CD14-positive monocyte (primary cell): ENCODE measurements at regions not wholly inside any gene's neighbourhood (a gene's known extent, or its start where the extent isn't known, plus 50 kb on each side); places are given as distances from the start of the nearest gene placed in this dataset.

Experiments used
- DNase-seq, 3 donors: peaks; one replicate each; pipeline ENCODE4 v3.0.0-alpha.2; 2011 to 2022
- H2AFZ ChIP-seq: 2 replicates; pipeline ENCODE4 v1.6.0; 2012; ENCODE audit warnings: mild to moderate bottlenecking, low read depth, low read length, inconsistent platforms; ENCODE audit not compliant: insufficient read depth, poor library complexity, severe bottlenecking
- H3K27ac ChIP-seq, 2 donors: 1 replicate in 1 of 2; 2 replicates in 1 of 2; pipeline ENCODE4 v1.5.1; 2012 to 2013; ENCODE audit warnings: low read length in 2 of 2, control low read depth in 1 of 2, inconsistent platforms in 1 of 2, low read depth in 1 of 2, mild to moderate bottlenecking in 1 of 2
- H3K27me3 ChIP-seq, 2 donors: one replicate each; pipeline versions ENCODE4 v1.6.0 to v1.6.1; 2011 to 2013; ENCODE audit warnings: low read length in 2 of 2; ENCODE audit not compliant: control insufficient read depth in 2 of 2, insufficient read depth in 2 of 2
- H3K36me3 ChIP-seq, 2 donors: replicated peaks in 1 of 2; 1 replicate in 1 of 2; 2 replicates in 1 of 2; pipeline versions ENCODE4 v1.5.1 to v1.6.1; 2012 to 2013; ENCODE audit warnings: low read length in 2 of 2, control low read depth in 1 of 2, inconsistent platforms in 1 of 2, mild to moderate bottlenecking in 1 of 2; ENCODE audit not compliant: insufficient read depth in 2 of 2, control insufficient read depth in 1 of 2
- H3K4me1 ChIP-seq, 2 donors: 1 replicate in 1 of 2; 2 replicates in 1 of 2; pipeline versions ENCODE4 v1.5.1 to v1.6.1; 2012 to 2013; ENCODE audit warnings: low read length in 2 of 2, control low read depth in 1 of 2, inconsistent platforms in 1 of 2, mild to moderate bottlenecking in 1 of 2, moderate library complexity in 1 of 2; ENCODE audit not compliant: insufficient read depth in 2 of 2, control insufficient read depth in 1 of 2
- H3K4me2 ChIP-seq: replicated peaks from 2 replicates; pipeline ENCODE3; 2012; ENCODE audit warnings: low read length, moderate library complexity, mild to moderate bottlenecking; ENCODE audit not compliant: poor library complexity, severe bottlenecking; ENCODE audit errors: extremely low read depth
- H3K4me3 ChIP-seq, 3 experiments: fragments of 200-600 bp in 1 of 3; sonication (generic) in 1 of 3; replicated peaks in 1 of 3; 1 replicate in 2 of 3; 2 replicates in 1 of 3; pipeline ENCODE4 v1.5.1; 2011 to 2013; ENCODE audit warnings: low read length in 3 of 3, mild to moderate bottlenecking in 3 of 3, control low read depth in 2 of 3, low read depth in 2 of 3, inconsistent platforms in 1 of 3, moderate library complexity in 1 of 3
- H3K79me2 ChIP-seq: 2 replicates; pipeline ENCODE4 v1.6.0; 2012; ENCODE audit warnings: mild to moderate bottlenecking, control low read depth, inconsistent platforms, low read length, moderate library complexity; ENCODE audit not compliant: insufficient read depth
- H3K9ac ChIP-seq: 2 replicates; pipeline ENCODE4 v1.6.0; 2017; ENCODE audit warnings: low read length, mild to moderate bottlenecking; ENCODE audit not compliant: insufficient read depth, poor library complexity, severe bottlenecking
- H3K9me3 ChIP-seq, 2 donors: replicated peaks in 1 of 2; 1 replicate in 1 of 2; 2 replicates in 1 of 2; pipeline versions ENCODE4 v1.5.1 to v1.6.1; 2012 to 2013; ENCODE audit warnings: low read length in 2 of 2, control low read depth in 1 of 2; ENCODE audit not compliant: control insufficient read depth in 1 of 2, insufficient read depth in 1 of 2
- H4K20me1 ChIP-seq: 2 replicates; pipeline ENCODE4 v1.6.0; 2012; ENCODE audit warnings: mild to moderate bottlenecking, low read length, control low read depth, moderate library complexity; ENCODE audit not compliant: insufficient read depth
- H3K27ac Mint-ChIP-seq, 7 donors: one replicate each; pipeline ENCODE4 v1.8.0; 2020; ENCODE audit warnings: mild to moderate bottlenecking in 7 of 7, mixed read lengths in 7 of 7, moderate library complexity in 6 of 7, inconsistent platforms in 2 of 7
- H3K27me3 Mint-ChIP-seq, 3 donors: one replicate each; pipeline ENCODE4 v1.8.0; 2021 to 2022; ENCODE audit warnings: low read depth in 3 of 3, mild to moderate bottlenecking in 3 of 3, mixed read lengths in 3 of 3, moderate library complexity in 3 of 3, inconsistent platforms in 1 of 3
- H3K36me3 Mint-ChIP-seq, 2 donors: one replicate each; pipeline ENCODE4 v1.8.0; 2020; ENCODE audit warnings: mixed read lengths in 2 of 2, inconsistent platforms in 1 of 2, mild to moderate bottlenecking in 1 of 2
- H3K4me1 Mint-ChIP-seq: one replicate; pipeline ENCODE4 v1.8.0; 2020; ENCODE audit warnings: mild to moderate bottlenecking, mixed read lengths
- H3K4me3 Mint-ChIP-seq, 2 donors: one replicate each; pipeline ENCODE4 v1.8.0; 2020; ENCODE audit warnings: mild to moderate bottlenecking in 2 of 2, mixed read lengths in 2 of 2, moderate library complexity in 1 of 2
- H3K9me3 Mint-ChIP-seq, 7 donors: one replicate each; pipeline ENCODE4 v1.8.0; 2020 to 2022; ENCODE audit warnings: mixed read lengths in 7 of 7, mild to moderate bottlenecking in 6 of 7, moderate library complexity in 6 of 7, inconsistent platforms in 2 of 7
- CTCF ChIP-seq: fragments of 200-600 bp; IDR thresholded peaks from one replicate; pipeline ENCODE4 v1.8.0; 2022; ENCODE audit warnings: antibody characterized with exemption, mild to moderate bottlenecking
- WGBS: methylation state at CpG from one replicate; pipeline ENCODE4 v1.1.5; 2013; ENCODE audit warnings: missing lambda C conversion rate; ENCODE audit not compliant: insufficient coverage; 5-methylcytosine and 5-hydroxymethylcytosine counted together
- intact Hi-C, 2 donors: fragments of 100-400 bp; cut with micrococcal nuclease; formaldehyde crosslinking; loops; one replicate each; pipeline versions ENCODE4 v1.15.0 to v1.15.1; 2023

DNA sequence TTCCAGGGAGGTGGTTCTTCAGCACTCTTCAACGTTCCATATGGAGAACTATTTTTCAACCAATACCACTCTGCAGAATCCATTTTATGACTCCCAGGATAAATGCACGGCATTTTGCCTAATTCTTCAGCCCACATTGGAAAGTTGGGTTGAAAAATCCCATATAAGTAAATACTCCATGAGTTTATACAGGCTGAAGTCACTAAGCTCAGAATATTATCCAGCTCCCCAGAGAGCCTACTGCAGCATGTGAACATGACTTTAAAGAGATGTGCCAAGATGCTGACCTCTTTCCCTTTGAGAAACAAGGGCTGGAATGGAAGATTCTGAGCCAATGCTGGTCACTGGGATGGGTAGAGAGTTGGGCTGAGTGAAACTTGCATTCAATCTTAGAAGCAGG, 111.9 kb upstream of the SLIT3 start:
- TF ChIP-seq CTCF = no peak
- H3K4me3 ChIP-seq = no peak overlapping the region
- Mint-ChIP-seq H3K27ac (no peak overlapping the region), H3K9me3 (peaks cover 0 to 5% (median 2%) of the 10 kb centered on the region in 7 donors), H3K4me3 (no peak overlapping the region), H3K27me3 (peaks cover 0 to 2% (median 2%) of the 10 kb centered on the region in 3 donors), H3K4me1 (no peaks in the 10 kb centered on the region), H3K36me3 (no peaks in the 10 kb centered on the region)
- no peak overlapping the region for H3K9ac ChIP-seq
- H3K27ac ChIP-seq = no peak overlapping the region
- DNase-seq = no peak
- H3K4me1 ChIP-seq = no peaks in the 10 kb centered on the region
- no peaks in the 10 kb centered on the region for H4K20me1 ChIP-seq
- no peak overlapping the region for H2AFZ ChIP-seq
- H3K27me3 ChIP-seq = no peaks in the 10 kb centered on the region
- intact Hi-C loops = no loop called here
- H3K36me3 ChIP-seq = no peaks in the 10 kb centered on the region
- no peak overlapping the region for H3K4me2 ChIP-seq
- WGBS = no CpG with 5 or more reads among the region's 2 CpGs
- no peaks in the 10 kb centered on the region for H3K9me3 ChIP-seq
- H3K79me2 ChIP-seq = no peaks in the 10 kb centered on the region

DNA sequence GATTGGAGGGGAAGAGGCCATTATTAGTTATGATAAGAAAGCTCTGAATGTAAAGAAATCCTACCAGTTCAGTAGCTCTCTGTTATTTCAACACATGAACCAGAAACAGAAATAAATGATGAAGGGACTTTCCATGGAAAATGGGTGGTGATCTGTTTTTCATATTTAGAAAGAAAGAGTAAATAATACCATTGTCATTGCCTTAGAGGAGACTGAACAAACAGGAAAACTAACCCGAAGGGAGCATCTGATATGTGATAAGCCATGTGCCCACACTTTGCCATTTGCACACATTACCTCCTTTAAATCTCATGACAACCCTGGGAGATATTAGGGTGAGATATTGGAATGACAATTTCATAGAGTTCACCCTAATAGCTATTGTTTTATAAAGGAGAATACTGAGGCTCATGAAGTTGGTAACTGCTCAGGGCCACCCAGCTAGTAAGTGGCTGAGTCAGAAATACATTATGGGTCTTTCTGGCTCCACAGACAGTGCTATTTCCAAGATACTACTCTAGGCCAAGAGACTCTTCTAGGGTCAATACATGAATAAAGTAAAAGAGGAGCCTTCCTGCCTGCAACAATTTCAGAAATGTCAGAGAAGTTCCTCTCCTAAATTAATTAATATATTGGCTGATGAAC, 111.0 kb upstream of the SLIT3 start:
- H3K4me1 Mint-ChIP-seq = no peaks in the 10 kb centered on the region
- Histone ChIP-seq H3K4me2 (no peak overlapping the region), H3K27ac (no peak overlapping the region), H3K79me2 (no peaks in the 10 kb centered on the region), H3K9ac (no peak overlapping the region), H2AFZ (no peak overlapping the region), H3K4me3 (no peak overlapping the region), H3K4me1 (no peaks in the 10 kb centered on the region), H3K27me3 (no peaks in the 10 kb centered on the region), H3K9me3 (no peaks in the 10 kb centered on the region), H3K36me3 (no peaks in the 10 kb centered on the region), H4K20me1 (no peaks in the 10 kb centered on the region)
- no peak for DNase-seq
- no peak overlapping the region for H3K27ac Mint-ChIP-seq
- no peaks in the 10 kb centered on the region for H3K36me3 Mint-ChIP-seq
- peaks cover 0 to 2% (median 2%) of the 10 kb centered on the region in 3 donors for H3K27me3 Mint-ChIP-seq
- H3K4me3 Mint-ChIP-seq = no peak overlapping the region
- TF ChIP-seq CTCF = no peak
- no CpG with 5 or more reads among the region's 1 CpG for WGBS
- intact Hi-C loops = no loop called here
- H3K9me3 Mint-ChIP-seq = peaks cover 0 to 5% (median 0%) of the 10 kb centered on the region in 7 donors
